GM12891 (cell line): ENCODE measurements at regions not wholly inside any gene's neighbourhood (a gene's known extent, or its start where the extent isn't known, plus 50 kb on each side); places are given as distances from the start of the nearest gene placed in this dataset.

Experiments
- DNase-seq: peaks from one replicate; pipeline ENCODE4 v3.0.0; 2011; ENCODE audit warnings: low spot score; ENCODE audit not compliant: insufficient read length
- FAIRE-seq: peaks from 2 replicates; lab custom pipeline; 2011; peaks lifted over from hg19 to GRCh38; lab: Jason Lieb, UNC
- PAX5 ChIP-seq: IDR thresholded peaks from 2 replicates; pipeline ENCODE4 v1.6.1; 2011; ENCODE audit warnings: low read length, moderate library complexity, mild to moderate bottlenecking; ENCODE audit not compliant: insufficient read depth, severe bottlenecking
- POLR2A ChIP-seq: IDR thresholded peaks from 2 replicates; pipeline ENCODE4 v1.6.1; 2011; ENCODE audit warnings: low read depth, low read length, control low read depth
- POLR2AphosphoS5 ChIP-seq: IDR thresholded peaks from 2 replicates; pipeline ENCODE4 v1.6.1; 2011; ENCODE audit warnings: low read depth, low read length, control low read depth
- POU2F2 ChIP-seq: IDR thresholded peaks from 2 replicates; pipeline ENCODE4 v1.6.1; 2011; ENCODE audit warnings: low read depth, mild to moderate bottlenecking, control low read depth, low read length, moderate library complexity
- SPI1 ChIP-seq: IDR thresholded peaks from 2 replicates; pipeline ENCODE4 v1.6.1; 2011; ENCODE audit warnings: low read depth, low read length, control low read depth
- TAF1 ChIP-seq: IDR thresholded peaks from 2 replicates; pipeline ENCODE4 v1.6.1; 2011; ENCODE audit warnings: low read depth, low read length, control low read depth

DNA sequence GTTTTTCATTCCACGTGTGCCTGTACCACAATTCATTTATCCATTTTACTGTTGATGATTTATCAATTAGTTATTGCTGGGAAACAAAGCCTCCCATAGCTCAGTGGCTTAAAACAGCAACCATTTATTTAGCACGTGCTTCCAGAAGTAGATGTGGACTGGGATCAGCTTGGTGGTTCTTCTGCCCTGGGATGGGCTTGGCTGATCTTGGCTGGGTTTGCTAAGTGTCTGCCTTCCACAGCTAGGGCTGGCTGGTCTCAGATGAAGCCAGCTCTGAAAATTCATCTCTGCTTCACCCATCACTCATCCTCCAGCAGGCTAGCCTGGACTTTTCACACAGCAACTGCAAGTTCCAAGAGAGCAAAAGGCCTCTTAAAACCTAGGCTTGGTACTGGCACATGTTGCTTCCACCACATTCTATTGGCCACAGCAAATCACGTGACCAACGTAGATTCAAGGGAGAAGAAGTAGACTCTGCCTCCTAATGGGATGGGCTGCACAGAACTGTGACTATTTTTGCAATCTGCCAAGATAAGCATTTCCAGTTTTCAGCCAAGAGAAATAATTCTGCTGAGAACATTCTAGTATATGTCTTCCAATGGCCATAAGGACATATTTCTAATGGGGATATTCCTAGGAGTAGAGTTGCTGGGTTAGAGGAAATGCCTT, 124.9 kb downstream of the MN1 start:
- TF ChIP-seq SPI1 (no peak), POLR2AphosphoS5 (no peak), POLR2A (no peak), POU2F2 (no peak), TAF1 (no peak), PAX5 (no peak)
- FAIRE-seq, result no peak

DNA sequence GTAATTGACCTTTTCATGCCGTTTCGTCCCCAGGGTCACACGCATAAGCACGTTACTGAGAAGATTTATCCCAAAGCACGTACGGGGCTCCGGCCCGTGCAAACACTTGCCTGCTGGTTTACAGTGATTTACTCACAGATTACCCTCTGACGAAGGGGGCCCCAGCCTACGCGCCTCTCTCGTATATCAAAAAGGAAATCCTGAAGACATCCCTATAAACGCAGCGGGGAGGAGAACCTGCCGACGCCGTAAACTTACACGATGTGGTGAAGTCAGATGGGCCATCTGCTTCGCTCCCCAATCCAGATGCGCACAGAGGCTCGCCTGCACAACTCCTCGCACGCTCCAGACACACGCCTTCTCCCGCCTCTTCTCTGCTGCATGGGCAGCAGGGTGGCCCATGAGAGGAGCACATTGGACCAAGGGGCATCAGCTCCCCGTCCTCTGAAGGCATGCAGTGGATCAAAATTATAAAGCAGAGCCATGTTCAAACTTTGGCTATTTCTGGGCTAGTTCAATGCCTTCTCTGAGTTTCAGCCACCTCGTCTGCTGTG, 123.6 kb downstream of the MN1 start:
- no peak for DNase-seq
- FAIRE-seq, result no peak
- TF ChIP-seq TAF1 (no peak), POLR2AphosphoS5 (no peak)

More for the DNA sequence above, 124.9 kb downstream of the MN1 start:
- no peak for DNase-seq

DNA sequence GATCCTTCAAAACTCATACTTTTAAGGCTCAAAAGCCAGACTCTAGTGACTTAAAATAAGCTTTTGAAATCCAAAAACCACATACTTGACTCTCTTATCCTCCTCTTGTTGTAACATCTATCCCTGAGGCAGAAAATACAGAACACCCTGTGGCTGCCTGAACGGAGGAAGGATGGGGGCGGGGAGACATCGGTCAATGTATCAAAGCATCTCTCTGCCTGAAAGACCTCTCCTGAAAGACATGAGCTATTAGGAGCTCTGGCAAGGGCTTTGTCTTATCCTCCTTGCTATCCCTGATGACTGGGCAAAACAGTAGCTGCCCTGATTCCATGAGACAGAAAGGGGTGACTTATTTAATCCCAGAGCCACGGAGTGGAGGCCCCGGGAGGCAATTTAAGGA, 122.4 kb downstream of the MN1 start:
- no peak for FAIRE-seq
- DNase-seq, result no peak

DNA sequence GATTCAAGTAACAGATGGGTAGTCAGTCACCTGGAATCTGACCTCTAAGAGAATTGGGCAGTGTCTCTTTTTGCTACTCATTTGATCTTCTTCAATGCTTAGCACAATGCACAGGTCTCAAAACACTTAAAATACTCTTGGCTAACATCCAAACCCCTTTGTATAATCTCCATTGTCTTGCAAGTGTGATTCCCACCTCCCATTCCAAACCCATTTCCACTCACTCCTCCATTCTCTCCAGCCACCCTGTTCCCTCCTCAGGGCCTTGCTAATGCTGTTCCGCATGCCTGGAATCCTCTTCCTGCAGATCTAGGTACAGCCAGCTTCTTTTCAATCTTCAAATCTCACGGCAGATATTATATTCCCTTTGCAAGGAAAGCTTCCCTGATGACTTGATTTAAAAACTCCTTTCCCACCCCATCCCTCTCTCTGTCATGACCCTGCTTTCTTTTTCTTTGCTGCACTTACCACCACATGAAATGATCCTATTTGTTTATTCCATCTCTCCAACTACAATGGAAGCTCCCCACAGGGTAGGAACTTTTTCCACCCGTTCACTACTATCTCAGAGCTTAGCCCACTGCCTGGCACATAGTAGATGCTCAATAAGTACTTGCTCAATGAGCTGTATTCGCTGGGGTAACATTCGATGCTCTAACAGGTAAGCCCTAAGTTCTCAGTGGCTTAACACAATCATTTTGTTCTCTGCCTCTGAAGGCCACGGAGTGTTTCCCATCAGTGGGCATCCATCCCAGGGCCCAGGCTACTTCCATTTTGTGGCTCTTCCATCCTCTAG, 121.7 kb downstream of the MN1 start:
- TF ChIP-seq SPI1 (no peak), POU2F2 (no peak), TAF1 (no peak), POLR2A (no peak), PAX5 (no peak), POLR2AphosphoS5 (no peak)
- no peak for FAIRE-seq
- no peak for DNase-seq

More for the DNA sequence above, 122.4 kb downstream of the MN1 start:
- TF ChIP-seq PAX5 (no peak), TAF1 (no peak), SPI1 (no peak), POLR2A (no peak), POU2F2 (no peak), POLR2AphosphoS5 (no peak)

DNA sequence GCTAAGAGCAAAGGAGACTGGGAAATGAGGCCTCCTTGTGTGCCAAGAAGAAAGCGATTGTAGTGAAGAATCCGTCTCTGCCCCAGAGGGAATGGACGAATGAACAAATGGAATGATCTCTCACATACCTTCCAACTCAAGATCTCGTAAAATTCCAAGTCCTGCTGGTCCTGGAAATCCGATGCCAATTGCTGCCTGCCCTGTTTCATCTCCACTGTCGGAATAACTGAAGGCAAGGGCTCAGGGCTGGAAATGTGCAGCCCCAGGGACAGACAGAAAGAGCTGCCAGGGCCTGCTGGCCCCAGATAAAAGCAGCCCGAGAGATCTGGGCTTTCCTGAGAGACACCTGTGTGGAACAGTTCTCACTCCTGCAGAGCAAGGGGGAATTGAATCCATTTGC, 120.9 kb downstream of the MN1 start:
- FAIRE-seq (no peak), DNase-seq (no peak)
- no peak for TF ChIP-seq POU2F2
- no peak for TF ChIP-seq PAX5
- TF ChIP-seq TAF1, result no peak
- no peak for TF ChIP-seq SPI1
- no peak for TF ChIP-seq POLR2A
- no peak for TF ChIP-seq POLR2AphosphoS5

DNA sequence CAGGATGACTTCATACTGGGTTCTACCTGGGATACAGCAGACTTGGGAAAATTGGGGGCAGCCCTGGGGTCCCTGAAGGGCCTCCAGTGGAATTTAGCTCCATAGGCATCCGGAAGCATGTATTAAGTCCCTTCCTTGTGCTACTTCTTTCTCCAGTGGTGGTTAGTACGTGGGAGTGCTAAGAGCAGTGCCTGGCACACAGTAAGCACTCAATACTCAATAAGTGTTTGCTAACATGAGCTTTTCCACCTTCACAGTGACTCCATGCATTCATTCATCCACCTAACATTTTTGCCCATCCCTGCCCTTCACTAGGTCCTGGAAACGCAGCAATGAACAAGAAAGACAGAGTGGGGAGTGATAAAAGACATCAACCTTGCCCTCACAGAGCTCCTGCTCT, 120.5 kb downstream of the MN1 start:
- FAIRE-seq (no peak), DNase-seq (no peak)
- TF ChIP-seq TAF1, result no peak

DNA sequence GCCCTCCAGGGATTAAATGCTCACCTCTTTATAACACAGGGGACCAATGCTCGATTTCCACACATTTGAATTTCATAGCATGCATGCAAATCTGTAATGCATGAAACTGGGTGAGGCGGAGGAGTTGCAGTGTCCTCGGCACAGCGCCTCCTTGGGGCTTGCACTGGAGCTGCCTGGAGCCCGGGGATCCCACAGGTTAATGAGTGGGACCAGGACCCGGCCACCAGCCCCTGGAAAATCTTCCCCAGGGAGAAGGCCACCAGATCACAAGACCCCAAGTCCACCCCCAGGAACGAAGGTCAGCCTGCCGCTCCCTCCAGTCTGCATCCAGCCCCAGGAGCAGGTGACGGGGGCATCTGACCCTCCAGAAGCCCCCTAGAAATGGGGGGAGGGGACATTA, 119.1 kb downstream of the MN1 start:
- no peak for DNase-seq
- TF ChIP-seq TAF1 (no peak), POU2F2 (no peak), POLR2AphosphoS5 (no peak), PAX5 (no peak), POLR2A (no peak), SPI1 (no peak)
- FAIRE-seq, result no peak

DNA sequence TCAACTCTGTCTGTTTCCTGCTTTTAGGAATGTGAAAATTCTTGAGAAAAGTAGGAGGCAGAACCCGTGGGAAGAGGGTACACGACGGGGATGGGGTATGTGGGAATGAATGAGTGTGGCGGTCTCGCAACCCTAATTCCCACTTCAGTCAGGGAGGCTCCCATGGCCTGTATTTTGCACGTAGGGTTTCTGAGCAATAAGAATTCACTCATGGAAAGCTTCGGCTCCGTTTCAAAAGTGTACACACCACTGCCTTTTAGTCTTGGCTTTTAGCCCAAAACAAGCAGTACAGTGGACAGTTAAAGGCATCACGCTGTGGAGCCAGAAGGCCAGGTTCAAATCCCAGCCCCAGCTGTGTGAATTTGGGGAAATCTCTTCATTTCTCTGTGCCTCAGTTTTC, 116.7 kb downstream of the MN1 start:
- no peak for DNase-seq
- no peak for FAIRE-seq

DNA sequence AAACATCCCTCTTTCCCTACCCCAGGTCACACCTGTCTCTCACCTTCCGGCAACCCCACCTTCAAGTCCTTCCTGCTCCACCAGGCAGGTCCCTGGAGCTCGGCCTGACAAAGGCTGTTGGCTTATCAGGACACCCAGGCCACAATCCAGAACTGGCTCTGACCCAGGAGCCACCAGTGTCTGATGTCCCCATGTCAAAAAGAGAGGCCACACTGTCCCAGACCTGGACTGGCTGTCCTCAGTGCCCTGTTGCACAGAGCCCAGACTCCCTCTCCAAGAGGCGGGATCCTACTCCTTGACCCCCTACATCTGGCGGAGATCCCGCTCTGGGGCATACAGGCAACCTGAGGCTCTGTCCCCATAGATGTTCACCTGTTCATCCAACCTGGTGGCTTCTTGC, 116.0 kb downstream of the MN1 start:
- FAIRE-seq, result no peak
- TF ChIP-seq POLR2AphosphoS5, result no peak
- no peak for TF ChIP-seq POU2F2
- no peak for TF ChIP-seq SPI1
- no peak for TF ChIP-seq PAX5
- TF ChIP-seq TAF1, result no peak
- TF ChIP-seq POLR2A, result no peak
- no peak for DNase-seq

More for the DNA sequence above, 116.7 kb downstream of the MN1 start:
- no peak for TF ChIP-seq SPI1
- no peak for TF ChIP-seq TAF1
- TF ChIP-seq POLR2AphosphoS5, result no peak

DNA sequence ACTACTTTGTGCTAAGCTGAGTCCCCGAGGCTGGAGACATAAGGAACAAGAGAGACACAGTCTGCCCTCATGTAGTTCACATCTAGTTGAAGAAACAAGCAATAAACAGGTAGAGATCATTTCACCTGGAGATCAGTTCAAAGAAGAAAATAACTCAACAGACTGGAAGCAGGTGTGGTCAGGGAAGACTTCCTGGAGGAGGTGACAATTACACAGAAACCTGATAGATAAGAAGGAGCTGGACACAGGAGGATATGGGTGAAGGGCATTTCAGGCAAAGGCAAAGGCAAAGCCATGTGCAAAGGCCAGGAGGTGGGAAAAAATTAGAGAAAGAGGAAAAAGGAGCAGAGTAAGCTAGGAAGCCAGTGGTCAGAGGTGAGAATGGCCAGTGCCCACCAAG, 115.6 kb downstream of the MN1 start:
- TF ChIP-seq SPI1 (no peak), TAF1 (no peak), PAX5 (no peak), POLR2AphosphoS5 (no peak), POLR2A (no peak), POU2F2 (no peak)
- no peak for FAIRE-seq

More for the DNA sequence above, 115.6 kb downstream of the MN1 start:
- no peak for DNase-seq
